A673 (cell line): ENCODE measurements at regions not wholly inside any gene's neighbourhood (a gene's known extent, or its start where the extent isn't known, plus 50 kb on each side); places are given as distances from the start of the nearest gene placed in this dataset.

ENCODE experiments used
- BruUV-seq: library from RNA; stranded (reverse); fragments of 400-500 nt; replicated peaks from 2 replicates; lab custom pipeline; 2021; lab: Mats Ljungman, UMichigan
- CTCF ChIA-PET: fragments of 300-600 bp; sonication (Branson Sonifier 250); formaldehyde crosslinking; loops from one replicate; lab custom pipeline; 2022; ENCODE audit warnings: antibody characterized with exemption; lab: Charles Lee
- POLR2A ChIA-PET: fragments of 300-600 bp; sonication (Branson Sonifier 250); formaldehyde crosslinking; loops from one replicate; lab custom pipeline; 2022; ENCODE audit warnings: antibody characterized with exemption; ENCODE audit not compliant: low non-redundant PET; lab: Charles Lee
- DNase-seq: peaks from one replicate; pipeline ENCODE4 v3.0.0-alpha.2; 2015; ENCODE audit warnings: low spot score
- H3K27ac ChIP-seq: fragments of 200-600 bp; sonication (generic); 2 replicates; pipeline ENCODE4 v1.5.1; 2016; ENCODE audit warnings: mixed run types, low read depth, mild to moderate bottlenecking, mixed read lengths, antibody characterized with exemption, low read length; ENCODE audit not compliant: poor library complexity, severe bottlenecking
- H3K27me3 ChIP-seq: fragments of 200-600 bp; sonication (generic); replicated peaks from 2 replicates; pipeline ENCODE4 v1.6.1; 2017; ENCODE audit warnings: mixed run types, low read depth, mild to moderate bottlenecking, mixed read lengths, antibody characterized with exemption, low read length; ENCODE audit not compliant: insufficient read depth, poor library complexity
- H3K36me3 ChIP-seq: fragments of 200-600 bp; sonication (generic); 2 replicates; pipeline ENCODE4 v1.6.1; 2016; ENCODE audit warnings: mixed run types, mild to moderate bottlenecking, mixed read lengths, antibody characterized with exemption, low read length; ENCODE audit not compliant: insufficient read depth, poor library complexity, severe bottlenecking
- H3K4me1 ChIP-seq: fragments of 200-600 bp; sonication (generic); 2 replicates; pipeline ENCODE4 v1.6.1; 2017; ENCODE audit warnings: mixed run types, mild to moderate bottlenecking, mixed read lengths, antibody characterized with exemption, low read length; ENCODE audit not compliant: insufficient read depth, poor library complexity, severe bottlenecking
- H3K4me3 ChIP-seq: fragments of 200-600 bp; sonication (generic); 2 replicates; pipeline ENCODE4 v1.5.1; 2016; ENCODE audit warnings: low read depth, mixed run types, mild to moderate bottlenecking, mixed read lengths, low read length; ENCODE audit not compliant: poor library complexity, severe bottlenecking
- H3K9me3 ChIP-seq: fragments of 200-600 bp; sonication (generic); 2 replicates; pipeline ENCODE4 v1.6.1; 2016; ENCODE audit warnings: mixed run types, low read depth, mild to moderate bottlenecking, mixed read lengths, antibody characterized with exemption, low read length; ENCODE audit not compliant: poor library complexity, severe bottlenecking
- CTCF ChIP-seq: fragments of 300-800, 200-600 bp; sonication (generic); conservative IDR thresholded peaks from 2 replicates; pipeline ENCODE4 v1.5.1; 2017; ENCODE audit warnings: low read depth, mild to moderate bottlenecking, antibody characterized with exemption, low read length, moderate library complexity, mixed read lengths
- EZH2 ChIP-seq: fragments of 200-600 bp; sonication (generic); IDR thresholded peaks from 2 replicates; pipeline ENCODE4 v1.6.1; 2017; ENCODE audit warnings: borderline replicate concordance, low read depth, mild to moderate bottlenecking, mixed read lengths, antibody characterized with exemption, low read length; ENCODE audit not compliant: poor library complexity, severe bottlenecking
- intact Hi-C: fragments of 100-400 bp; cut with micrococcal nuclease; formaldehyde crosslinking; loops from one replicate; pipeline ENCODE4 v1.10.0; 2022; ENCODE audit not compliant: unreplicated experiment

- TF ChIP-seq CTCF (no peak), EZH2 (no peak)
- H3K27me3 ChIP-seq: peaks cover 11% of the 10 kb centered on the region
- intact Hi-C loops: no loop called here
- BruUV-seq: no TSS peak
- no peak for DNase-seq
- H3K4me3 ChIP-seq: no peak overlapping the region
- no peak overlapping the region for H3K27ac ChIP-seq
- no peaks in the 10 kb centered on the region for H3K4me1 ChIP-seq
- H3K9me3 ChIP-seq: no peaks in the 10 kb centered on the region
- CTCF ChIA-PET: no interaction called here
- POLR2A ChIA-PET: no interaction called here
- H3K36me3 ChIP-seq: no peaks in the 10 kb centered on the region
Measured at GRCh38 chr12:66976526-66976925, 292.6 kb upstream of the CAND1 start.

- CTCF ChIA-PET: no interaction called here
- Histone ChIP-seq H3K27ac (no peak overlapping the region), H3K36me3 (no peaks in the 10 kb centered on the region), H3K27me3 (peaks cover 5% of the 10 kb centered on the region), H3K4me1 (no peaks in the 10 kb centered on the region), H3K9me3 (no peaks in the 10 kb centered on the region), H3K4me3 (no peak overlapping the region)
- POLR2A ChIA-PET: no interaction called here
- DNase-seq: no peak
- no TSS peak for BruUV-seq
- TF ChIP-seq EZH2 (no peak), CTCF (no peak)
- intact Hi-C loops: no loop called here
Measured at GRCh38 chr12:66978802-66979201, 290.4 kb upstream of the CAND1 start.

GRCh38 chr12:66979251-66979650, 289.9 kb upstream of the CAND1 start:
- no peak for DNase-seq
- POLR2A ChIA-PET: no interaction called here
- no TSS peak for BruUV-seq
- Histone ChIP-seq H3K4me3 (no peak overlapping the region), H3K27me3 (peaks cover 5% of the 10 kb centered on the region), H3K4me1 (no peaks in the 10 kb centered on the region), H3K27ac (no peak overlapping the region), H3K9me3 (no peaks in the 10 kb centered on the region), H3K36me3 (no peaks in the 10 kb centered on the region)
- TF ChIP-seq EZH2 (no peak), CTCF (no peak)
- CTCF ChIA-PET: no interaction called here
- intact Hi-C loops: no loop called here
